DOHH2 (cell line): ENCODE measurements at regions not wholly inside any gene's neighbourhood (a gene's known extent, or its start where the extent isn't known, plus 50 kb on each side); places are given as distances from the start of the nearest gene placed in this dataset.

Experiments used
- CTCF ChIP-seq: fragments of 200-600 bp; sonication (generic); IDR thresholded peaks from one replicate; pipeline ENCODE4 v1.5.1; 2014; ENCODE audit warnings: antibody characterized with exemption, mild to moderate bottlenecking, low read depth, low read length; ENCODE audit not compliant: poor library complexity, severe bottlenecking
- EZH2phosphoT487 ChIP-seq: fragments of 200-600 bp; sonication (generic); IDR thresholded peaks from 2 replicates; pipeline ENCODE4 v1.6.1; 2017; ENCODE audit warnings: borderline replicate concordance, mild to moderate bottlenecking, antibody characterized with exemption, low read length, moderate library complexity, mixed read lengths

- TF ChIP-seq CTCF = no peak
- TF ChIP-seq EZH2phosphoT487 = no peak
Observed at GRCh38 chr6:82767037-82767436, 298.6 kb downstream of the UBE3D start.
